H1 (cell line): ENCODE measurements at regions not wholly inside any gene's neighbourhood (a gene's known extent, or its start where the extent isn't known, plus 50 kb on each side); places are given as distances from the start of the nearest gene placed in this dataset.

ENCODE experiments used
- CEBPB ChIP-seq: IDR thresholded peaks from 2 replicates; pipeline ENCODE4 v1.6.1; 2012; ENCODE audit warnings: low read depth, low read length
- CREB1 ChIP-seq: IDR thresholded peaks from 2 replicates; pipeline ENCODE4 v1.6.1; 2012; ENCODE audit warnings: inconsistent platforms
- POLR2A ChIP-seq, 2 experiments: IDR thresholded peaks; 1 replicate in 1 of 2; 2 replicates in 1 of 2; pipeline ENCODE4 v1.6.1; 2011; ENCODE audit warnings: low read depth in 2 of 2, low read length in 2 of 2, mild to moderate bottlenecking in 2 of 2; ENCODE audit errors: control extremely low read depth in 1 of 2

- TF ChIP-seq CREB1, result no peak
- TF ChIP-seq CEBPB, result no peak
- TF ChIP-seq POLR2A (IDR thresholded peaks at IDR 0.05; ENCODE audit: control extremely low read depth in 1 of 2, low read depth in 2 of 2, low read length in 2 of 2), result no peak
Measured at GRCh38 chr10:131537281-131537680, 225.8 kb upstream of the TCERG1L start (continued).
